ENCODE measurements at regions not wholly inside any gene's neighbourhood (a gene's known extent, or its start where the extent isn't known, plus 50 kb on each side); places are given as distances from the start of the nearest gene placed in this dataset.
"Not testable (repeated sequence)": the region's sequence is repeated elsewhere in the genome, so short reads cannot be mapped to it uniquely, and the experiment has no call there.

- no peak for DNase-seq
Measured at GRCh38 chr1:188672153-188672552, 1805.5 kb downstream of the BRINP3 start.

GRCh38 chr1:188689542-188689941 is 1788.1 kb downstream of the BRINP3 start:
- DNase-seq: no peak

GRCh38 chr1:188700116-188700515 is 1777.5 kb downstream of the BRINP3 start:
- DNase-seq: no peak

GRCh38 chr1:188706742-188707141 is 1770.9 kb downstream of the BRINP3 start:
- DNase-seq: no peak

GRCh38 chr1:188708795-188709535 is 1768.7 kb downstream of the BRINP3 start:
- DNase-seq: no peak

GRCh38 chr1:188715566-188715965 is 1762.1 kb downstream of the BRINP3 start:
- no peak for DNase-seq

- no peak for DNase-seq
Measured at GRCh38 chr1:188719735-188720134, 1757.9 kb downstream of the BRINP3 start.

GRCh38 chr1:188723332-188724020 is 1754.2 kb downstream of the BRINP3 start:
- DNase-seq: no peak

- DNase-seq: no peak
Measured at GRCh38 chr1:188729039-188729438, 1748.6 kb downstream of the BRINP3 start.

- DNase-seq: no peak
Measured at GRCh38 chr1:188735567-188735966, 1742.1 kb downstream of the BRINP3 start.

- DNase-seq: not testable (repeated sequence)
Measured at GRCh38 chr1:188749275-188749674, 1728.4 kb downstream of the BRINP3 start.

GRCh38 chr1:188752027-188752426 is 1725.6 kb downstream of the BRINP3 start:
- DNase-seq: not testable (repeated sequence)

GRCh38 chr1:188757747-188758146 is 1719.9 kb downstream of the BRINP3 start:
- DNase-seq: not testable (repeated sequence)

GRCh38 chr1:188761226-188761625 is 1716.4 kb downstream of the BRINP3 start:
- no peak for DNase-seq

GRCh38 chr1:188762166-188762743 is 1715.4 kb downstream of the BRINP3 start:
- DNase-seq: no peak

- DNase-seq: no peak
Measured at GRCh38 chr1:188763541-188763940, 1714.1 kb downstream of the BRINP3 start.

GRCh38 chr1:188769181-188769580 is 1708.5 kb downstream of the BRINP3 start:
- no peak for DNase-seq

- no peak for DNase-seq
Measured at GRCh38 chr1:188769936-188770335, 1707.7 kb downstream of the BRINP3 start.

GRCh38 chr1:188778578-188778977 is 1699.1 kb downstream of the BRINP3 start:
- no peak for DNase-seq

- peak in 1 of 2 donors; percentile 11 for DNase-seq
Measured at GRCh38 chr1:188782220-188782841, 1695.3 kb downstream of the BRINP3 start.

GRCh38 chr1:188794969-188795368 is 1682.7 kb downstream of the BRINP3 start:
- no peak for DNase-seq

- not testable (repeated sequence) for DNase-seq
Measured at GRCh38 chr1:188812153-188812552, 1665.5 kb downstream of the BRINP3 start.

- DNase-seq: not testable (repeated sequence)
Measured at GRCh38 chr1:188812836-188813573, 1664.7 kb downstream of the BRINP3 start.

Measured in bone marrow (tissue), 2 donors.